ENCODE measurements at regions not wholly inside any gene's neighbourhood (a gene's known extent, or its start where the extent isn't known, plus 50 kb on each side); places are given as distances from the start of the nearest gene placed in this dataset.

DNA sequence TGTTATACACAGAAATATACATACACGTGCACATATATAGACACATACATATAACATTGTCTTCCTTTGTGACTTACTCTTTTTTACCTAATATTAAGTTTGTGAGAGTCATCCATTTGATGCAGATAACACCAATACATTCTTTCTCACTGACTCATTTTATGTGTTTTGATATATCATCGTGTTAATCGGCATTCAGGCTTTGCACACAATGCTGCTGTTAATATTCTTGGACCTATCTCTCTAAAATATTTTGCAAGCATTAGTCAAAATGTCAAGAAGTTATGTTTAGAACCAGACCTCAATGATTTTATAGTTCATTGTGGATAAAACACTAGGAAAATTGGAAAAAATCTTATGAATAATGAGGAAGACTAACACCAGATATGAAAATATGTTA lies 441.1 kb downstream of the LRATD1 start:
- Histone ChIP-seq H3K4me1 (ENCODE audit: control insufficient read depth, insufficient read depth, low read length) (no peaks in the 10 kb centered on the region), H3K27me3 (ENCODE audit: control insufficient read depth, insufficient read depth, low read length) (peaks cover 2% of the 10 kb centered on the region; the same call in 1 of the 2 replicates), H3K36me3 (ENCODE audit: control insufficient read depth, insufficient read depth, low read length) (no peaks in the 10 kb centered on the region), H3K9me3 (ENCODE audit: control insufficient read depth, insufficient read depth, low read depth, low read length) (no peaks in the 10 kb centered on the region), H3K4me3 (ENCODE audit: low read depth in 2 of 2, low read length in 2 of 2) (no peak overlapping the region), H3K27ac (ENCODE audit: low read length) (no peak overlapping the region)
- DNase-seq (ENCODE audit: low read depth, low spot score) (no peak), ATAC-seq (no peak)
- in situ Hi-C loops (cut with HindIII; ENCODE audit: low pct_unique_long_range_greater_than_20kb, low sequenced_read_pairs): no loop called here
- TF ChIP-seq POLR2AphosphoS5 (IDR thresholded peaks at IDR 0.05; ENCODE audit: low read depth, low read length) (no peak), TCF7L2 (IDR thresholded peaks at IDR 0.05; ENCODE audit: low read depth, low read length) (no peak), SIN3A (IDR thresholded peaks at IDR 0.05; ENCODE audit: borderline replicate concordance, insufficient read depth, low read depth, low read length) (no peak)
- TF ChIP-seq, protein P1, sequence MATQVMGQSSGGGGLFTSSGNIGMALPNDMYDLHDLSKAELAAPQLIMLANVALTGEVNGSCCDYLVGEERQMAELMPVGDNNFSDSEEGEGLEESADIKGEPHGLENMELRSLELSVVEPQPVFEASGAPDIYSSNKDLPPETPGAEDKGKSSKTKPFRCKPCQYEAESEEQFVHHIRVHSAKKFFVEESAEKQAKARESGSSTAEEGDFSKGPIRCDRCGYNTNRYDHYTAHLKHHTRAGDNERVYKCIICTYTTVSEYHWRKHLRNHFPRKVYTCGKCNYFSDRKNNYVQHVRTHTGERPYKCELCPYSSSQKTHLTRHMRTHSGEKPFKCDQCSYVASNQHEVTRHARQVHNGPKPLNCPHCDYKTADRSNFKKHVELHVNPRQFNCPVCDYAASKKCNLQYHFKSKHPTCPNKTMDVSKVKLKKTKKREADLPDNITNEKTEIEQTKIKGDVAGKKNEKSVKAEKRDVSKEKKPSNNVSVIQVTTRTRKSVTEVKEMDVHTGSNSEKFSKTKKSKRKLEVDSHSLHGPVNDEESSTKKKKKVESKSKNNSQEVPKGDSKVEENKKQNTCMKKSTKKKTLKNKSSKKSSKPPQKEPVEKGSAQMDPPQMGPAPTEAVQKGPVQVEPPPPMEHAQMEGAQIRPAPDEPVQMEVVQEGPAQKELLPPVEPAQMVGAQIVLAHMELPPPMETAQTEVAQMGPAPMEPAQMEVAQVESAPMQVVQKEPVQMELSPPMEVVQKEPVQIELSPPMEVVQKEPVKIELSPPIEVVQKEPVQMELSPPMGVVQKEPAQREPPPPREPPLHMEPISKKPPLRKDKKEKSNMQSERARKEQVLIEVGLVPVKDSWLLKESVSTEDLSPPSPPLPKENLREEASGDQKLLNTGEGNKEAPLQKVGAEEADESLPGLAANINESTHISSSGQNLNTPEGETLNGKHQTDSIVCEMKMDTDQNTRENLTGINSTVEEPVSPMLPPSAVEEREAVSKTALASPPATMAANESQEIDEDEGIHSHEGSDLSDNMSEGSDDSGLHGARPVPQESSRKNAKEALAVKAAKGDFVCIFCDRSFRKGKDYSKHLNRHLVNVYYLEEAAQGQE (IDR thresholded peaks at IDR 0.05; ENCODE audit: insufficient read depth in 1 of 2, low read depth in 2 of 2, low read length in 1 of 2): no peak
- TF ChIP-seq, protein P2, sequence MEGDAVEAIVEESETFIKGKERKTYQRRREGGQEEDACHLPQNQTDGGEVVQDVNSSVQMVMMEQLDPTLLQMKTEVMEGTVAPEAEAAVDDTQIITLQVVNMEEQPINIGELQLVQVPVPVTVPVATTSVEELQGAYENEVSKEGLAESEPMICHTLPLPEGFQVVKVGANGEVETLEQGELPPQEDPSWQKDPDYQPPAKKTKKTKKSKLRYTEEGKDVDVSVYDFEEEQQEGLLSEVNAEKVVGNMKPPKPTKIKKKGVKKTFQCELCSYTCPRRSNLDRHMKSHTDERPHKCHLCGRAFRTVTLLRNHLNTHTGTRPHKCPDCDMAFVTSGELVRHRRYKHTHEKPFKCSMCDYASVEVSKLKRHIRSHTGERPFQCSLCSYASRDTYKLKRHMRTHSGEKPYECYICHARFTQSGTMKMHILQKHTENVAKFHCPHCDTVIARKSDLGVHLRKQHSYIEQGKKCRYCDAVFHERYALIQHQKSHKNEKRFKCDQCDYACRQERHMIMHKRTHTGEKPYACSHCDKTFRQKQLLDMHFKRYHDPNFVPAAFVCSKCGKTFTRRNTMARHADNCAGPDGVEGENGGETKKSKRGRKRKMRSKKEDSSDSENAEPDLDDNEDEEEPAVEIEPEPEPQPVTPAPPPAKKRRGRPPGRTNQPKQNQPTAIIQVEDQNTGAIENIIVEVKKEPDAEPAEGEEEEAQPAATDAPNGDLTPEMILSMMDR (IDR thresholded peaks at IDR 0.05): no peak
- CTCF ChIA-PET: no interaction called here
- intact Hi-C loops (cut with micrococcal nuclease; ENCODE audit: unreplicated experiment): no loop called here
- no TSS peak for BruUV-seq (replicated peaks)
- POLR2A ChIA-PET: no interaction called here

DNA sequence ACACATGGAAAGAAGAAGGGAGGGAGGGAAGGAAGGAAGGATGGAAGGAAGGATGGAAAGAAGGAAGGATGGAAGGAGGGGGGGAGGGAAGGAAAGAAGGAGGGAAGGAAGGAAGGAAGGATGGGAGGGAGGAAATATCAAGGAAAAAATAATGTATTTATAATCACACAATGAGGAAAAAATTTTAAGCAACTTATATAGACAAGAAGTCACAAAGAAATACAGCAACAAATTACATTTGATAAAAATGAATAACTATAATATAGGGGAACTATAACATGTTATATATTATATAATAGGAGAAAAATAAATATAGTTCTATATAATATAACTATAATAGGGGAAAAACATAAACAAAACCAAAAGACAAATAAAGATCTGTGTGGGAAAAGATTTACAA lies 441.8 kb downstream of the LRATD1 start:
- ChIA-PET CTCF (no interaction called here), POLR2A (no interaction called here)
- no TSS peak for BruUV-seq (replicated peaks)
- peaks cover 2% of the 10 kb centered on the region; the same call in 1 of the 2 replicates for H3K27me3 ChIP-seq (ENCODE audit: control insufficient read depth, insufficient read depth, low read length)
- ATAC-seq: no peak
- TF ChIP-seq SIN3A (IDR thresholded peaks at IDR 0.05; ENCODE audit: borderline replicate concordance, insufficient read depth, low read depth, low read length) (no peak), POLR2AphosphoS5 (IDR thresholded peaks at IDR 0.05; ENCODE audit: low read depth, low read length) (no peak), TCF7L2 (IDR thresholded peaks at IDR 0.05; ENCODE audit: low read depth, low read length) (no peak)
- TF ChIP-seq, protein P1 (IDR thresholded peaks at IDR 0.05; ENCODE audit: insufficient read depth in 1 of 2, low read depth in 2 of 2, low read length in 1 of 2): no peak
- TF ChIP-seq, protein P2 (IDR thresholded peaks at IDR 0.05): no peak
- H3K9me3 ChIP-seq (ENCODE audit: control insufficient read depth, insufficient read depth, low read depth, low read length): no peaks in the 10 kb centered on the region
- no peak overlapping the region for H3K4me3 ChIP-seq (ENCODE audit: low read depth in 2 of 2, low read length in 2 of 2)
- no peak for DNase-seq (ENCODE audit: low read depth, low spot score)
- intact Hi-C loops (cut with micrococcal nuclease; ENCODE audit: unreplicated experiment): no loop called here
- H3K4me1 ChIP-seq (ENCODE audit: control insufficient read depth, insufficient read depth, low read length): no peaks in the 10 kb centered on the region
- H3K27ac ChIP-seq (ENCODE audit: low read length): no peak overlapping the region
- in situ Hi-C loops (cut with HindIII; ENCODE audit: low pct_unique_long_range_greater_than_20kb, low sequenced_read_pairs): no loop called here
- H3K36me3 ChIP-seq (ENCODE audit: control insufficient read depth, insufficient read depth, low read length): no peaks in the 10 kb centered on the region

All from Panc1 (cell line).